WTC11 (cell line): ENCODE measurements at regions not wholly inside any gene's neighbourhood (a gene's known extent, or its start where the extent isn't known, plus 50 kb on each side); places are given as distances from the start of the nearest gene placed in this dataset.

ENCODE experiments used
- ATAC-seq: fragments of 200-7000 bp; cut with Tn5 transposase; 2 replicates; pipeline ENCODE4 v1.10.0; 2021; ENCODE audit warnings: mild to moderate bottlenecking, moderate library complexity
- CTCF ChIA-PET: fragments of 300-600 bp; sonication (Branson Sonifier 250); formaldehyde crosslinking; loops from one replicate; lab custom pipeline; 2021; ENCODE audit warnings: antibody characterized with exemption; lab: Charles Lee
- POLR2A ChIA-PET: fragments of 350-600 bp; sonication (Branson Sonifier 250); formaldehyde crosslinking; loops from one replicate; lab custom pipeline; 2021; ENCODE audit warnings: antibody characterized with exemption; lab: Charles Lee
- DNase-seq: peaks from one replicate; pipeline ENCODE4 v3.0.0; 2021; ENCODE audit warnings: low spot score
- H3K27ac Mint-ChIP-seq: 2 replicates; pipeline ENCODE4 v1.8.0; 2021; ENCODE audit warnings: mixed read lengths
- H3K27me3 Mint-ChIP-seq: 2 replicates; pipeline ENCODE4 v1.8.0; 2021; ENCODE audit warnings: low read depth, mild to moderate bottlenecking, moderate library complexity, mixed read lengths
- H3K36me3 Mint-ChIP-seq: 2 replicates; pipeline ENCODE4 v1.8.0; 2021; ENCODE audit warnings: mixed read lengths
- H3K4me1 Mint-ChIP-seq: 2 replicates; pipeline ENCODE4 v1.8.0; 2022; ENCODE audit warnings: mixed read lengths
- H3K4me3 Mint-ChIP-seq: 2 replicates; pipeline ENCODE4 v1.8.0; 2021; ENCODE audit warnings: mild to moderate bottlenecking, moderate library complexity, mixed read lengths
- H3K9me3 Mint-ChIP-seq: 2 replicates; pipeline ENCODE4 v1.8.0; 2021; ENCODE audit warnings: mixed read lengths
- EMX1 ChIP-seq: fragments of 250-450 bp; sonication (Bioruptor Pico); IDR thresholded peaks from 2 replicates; pipeline ENCODE4 v1.8.0; 2021; ENCODE audit warnings: mild to moderate bottlenecking
- FOXK1 ChIP-seq: sonication (generic); formaldehyde crosslinking; IDR thresholded peaks from 2 replicates; pipeline ENCODE4 v1.8.0; 2022; ENCODE audit warnings: mild to moderate bottlenecking, moderate library complexity, missing genetic modification reagents
- JAZF1 ChIP-seq: fragments of 250-450 bp; sonication (Bioruptor Pico); IDR thresholded peaks from 2 replicates; pipeline ENCODE4 v1.9.0; 2021; ENCODE audit warnings: moderate library complexity, mild to moderate bottlenecking, inconsistent platforms
- JUN ChIP-seq: sonication (generic); formaldehyde crosslinking; IDR thresholded peaks from 2 replicates; pipeline ENCODE4 v1.8.0; 2023; ENCODE audit warnings: mild to moderate bottlenecking, missing genetic modification reagents
- KAT7 ChIP-seq: sonication (generic); formaldehyde crosslinking; IDR thresholded peaks from 2 replicates; pipeline ENCODE4 v1.8.1; 2023; ENCODE audit warnings: missing genetic modification reagents, mild to moderate bottlenecking, borderline replicate concordance
- MXD4 ChIP-seq: fragments of 250-450 bp; sonication (Bioruptor Pico); IDR thresholded peaks from 2 replicates; pipeline ENCODE4 v1.8.0; 2021; ENCODE audit warnings: mild to moderate bottlenecking, moderate library complexity, borderline replicate concordance
- NFYB ChIP-seq: sonication (generic); formaldehyde crosslinking; conservative IDR thresholded peaks from 2 replicates; pipeline ENCODE4 v1.8.0; 2022; ENCODE audit warnings: low read depth, missing genetic modification reagents
- TCF7 ChIP-seq: sonication (generic); formaldehyde crosslinking; IDR thresholded peaks from 2 replicates; pipeline ENCODE4 v1.8.0; 2022; ENCODE audit warnings: mild to moderate bottlenecking, low read depth, missing genetic modification reagents, moderate library complexity
- TP53 ChIP-seq: sonication (generic); formaldehyde crosslinking; IDR thresholded peaks from 2 replicates; pipeline ENCODE4 v1.8.1; 2023; ENCODE audit warnings: mild to moderate bottlenecking, missing genetic modification reagents
- ZNF219 ChIP-seq: sonication (generic); formaldehyde crosslinking; IDR thresholded peaks from 2 replicates; pipeline ENCODE4 v1.8.0; 2023; ENCODE audit warnings: missing genetic modification reagents, mild to moderate bottlenecking, borderline replicate concordance
- ZNF263 ChIP-seq: sonication (generic); formaldehyde crosslinking; IDR thresholded peaks from 2 replicates; pipeline ENCODE4 v1.8.1; 2022; ENCODE audit warnings: low read depth, mild to moderate bottlenecking, moderate library complexity, missing genetic modification reagents
- ZNF416 ChIP-seq: fragments of 250-450 bp; sonication (Bioruptor Pico); IDR thresholded peaks from 2 replicates; pipeline ENCODE4 v1.9.0; 2021; ENCODE audit warnings: mild to moderate bottlenecking, inconsistent platforms
- ZNF423 ChIP-seq: fragments of 250-450 bp; sonication (Bioruptor Pico); IDR thresholded peaks from 2 replicates; pipeline ENCODE4 v2.1.2; 2022; ENCODE audit warnings: mild to moderate bottlenecking, moderate library complexity
- TF ChIP-seq, protein P1 (sequence below): fragments of 250-450 bp; sonication (Bioruptor Pico); IDR thresholded peaks from 2 replicates; pipeline ENCODE4 v1.9.0; 2021; ENCODE audit warnings: moderate library complexity, mild to moderate bottlenecking, inconsistent platforms, borderline replicate concordance
- TF ChIP-seq, protein P2 (sequence below): sonication (generic); formaldehyde crosslinking; IDR thresholded peaks from 2 replicates; pipeline ENCODE4 v1.8.1; 2022; ENCODE audit warnings: low read depth, mild to moderate bottlenecking, moderate library complexity, missing genetic modification reagents, borderline replicate concordance
- TF ChIP-seq, protein P3 (sequence below): sonication (generic); formaldehyde crosslinking; IDR thresholded peaks from 2 replicates; pipeline ENCODE4 v1.8.1; 2022; ENCODE audit warnings: mild to moderate bottlenecking, moderate library complexity, missing genetic modification reagents
- TF ChIP-seq, protein P4 (sequence below): sonication (generic); formaldehyde crosslinking; IDR thresholded peaks from 2 replicates; pipeline ENCODE4 v1.8.0; 2022; ENCODE audit warnings: mild to moderate bottlenecking, missing genetic modification reagents
- TF ChIP-seq, protein P5 (sequence below): sonication (generic); formaldehyde crosslinking; IDR thresholded peaks from 2 replicates; pipeline ENCODE4 v1.8.1; 2022; ENCODE audit warnings: low read depth, missing genetic modification reagents, borderline replicate concordance
- TF ChIP-seq, protein P6 (sequence below): sonication (generic); formaldehyde crosslinking; IDR thresholded peaks from 2 replicates; pipeline ENCODE4 v1.8.1; 2023; ENCODE audit warnings: mild to moderate bottlenecking, missing genetic modification reagents, moderate library complexity
- TF ChIP-seq, protein P7 (sequence below): sonication (generic); formaldehyde crosslinking; IDR thresholded peaks from 2 replicates; pipeline ENCODE4 v1.8.0; 2022; ENCODE audit warnings: mild to moderate bottlenecking, missing genetic modification reagents

DNA sequence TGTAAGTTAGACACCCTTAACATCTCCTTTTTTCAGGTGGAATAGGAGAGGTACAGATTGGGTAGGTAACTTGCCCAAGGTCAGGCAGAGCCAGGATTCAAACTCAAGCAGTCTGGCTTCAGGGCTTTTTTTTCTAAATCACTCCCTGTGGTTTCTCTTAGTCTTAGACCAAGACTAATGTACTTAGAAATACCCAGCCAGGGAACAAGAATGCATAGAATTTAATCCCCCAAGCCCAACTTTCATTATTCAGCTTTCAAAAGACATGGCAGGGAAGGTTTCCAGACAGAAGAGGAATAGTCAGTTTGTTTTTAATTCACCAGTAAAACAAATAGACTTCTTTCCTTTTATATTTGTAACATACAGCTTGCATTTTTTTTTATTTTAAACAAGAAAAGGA is 305.2 kb upstream of the RBFOX1 start:
- CTCF ChIA-PET, result no interaction called here
- peaks cover 7% of the 10 kb centered on the region; the same call in 1 of the 2 replicates for H3K27me3 Mint-ChIP-seq
- H3K36me3 Mint-ChIP-seq, result peaks cover 56% of the 10 kb centered on the region
- H3K4me1 Mint-ChIP-seq, result no peaks in the 10 kb centered on the region
- no peak for DNase-seq
- no peak for TF ChIP-seq JUN (CRISPR knock-in tag)
- no peak for TF ChIP-seq KAT7
- TF ChIP-seq ZNF423, result no peak
- TF ChIP-seq ZNF416 (CRISPR knock-in tag), result no peak
- TF ChIP-seq, protein P1, sequence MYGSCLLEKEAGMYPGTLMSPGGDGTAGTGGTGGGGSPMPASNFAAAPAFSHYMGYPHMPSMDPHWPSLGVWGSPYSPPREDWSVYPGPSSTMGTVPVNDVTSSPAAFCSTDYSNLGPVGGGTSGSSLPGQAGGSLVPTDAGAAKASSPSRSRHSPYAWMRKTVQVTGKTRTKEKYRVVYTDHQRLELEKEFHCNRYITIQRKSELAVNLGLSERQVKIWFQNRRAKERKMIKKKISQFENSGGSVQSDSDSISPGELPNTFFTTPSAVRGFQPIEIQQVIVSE, result no peak
- no peak for TF ChIP-seq ZNF219
- TF ChIP-seq, all 79 proteins: peak for 0
- POLR2A ChIA-PET, result no interaction called here
- H3K9me3 Mint-ChIP-seq, result peaks cover 67% of the 10 kb centered on the region
- H3K27ac Mint-ChIP-seq, result no peak overlapping the region
- ATAC-seq, result no peak
- H3K4me3 Mint-ChIP-seq, result no peak overlapping the region

DNA sequence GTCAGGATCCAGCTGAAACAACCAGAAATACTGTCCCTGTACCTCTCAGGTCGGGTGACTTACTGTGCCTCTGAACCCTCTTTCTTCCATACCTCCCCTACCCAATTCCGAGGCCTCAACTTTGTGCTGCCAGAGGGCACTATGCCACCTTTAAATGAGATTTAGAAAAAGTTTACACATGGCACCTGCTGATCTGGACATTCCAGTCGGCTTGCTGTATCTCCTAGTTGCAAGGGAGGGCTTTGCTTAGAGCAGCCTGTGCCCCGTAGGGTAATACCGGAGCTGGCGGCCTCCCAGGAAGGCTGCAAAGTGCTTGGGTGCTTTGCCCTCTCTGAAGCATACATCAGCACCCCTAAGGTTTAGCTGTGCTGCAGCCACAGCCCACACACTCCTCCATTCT is 306.0 kb upstream of the RBFOX1 start:
- H3K27me3 Mint-ChIP-seq, result peaks cover 7% of the 10 kb centered on the region; the same call in 1 of the 2 replicates
- H3K4me3 Mint-ChIP-seq, result no peak overlapping the region
- no peaks in the 10 kb centered on the region for H3K4me1 Mint-ChIP-seq
- CTCF ChIA-PET, result no interaction called here
- H3K27ac Mint-ChIP-seq, result no peak overlapping the region
- POLR2A ChIA-PET, result no interaction called here
- H3K9me3 Mint-ChIP-seq, result peaks cover 68% of the 10 kb centered on the region
- DNase-seq, result no peak
- TF ChIP-seq, protein P2, sequence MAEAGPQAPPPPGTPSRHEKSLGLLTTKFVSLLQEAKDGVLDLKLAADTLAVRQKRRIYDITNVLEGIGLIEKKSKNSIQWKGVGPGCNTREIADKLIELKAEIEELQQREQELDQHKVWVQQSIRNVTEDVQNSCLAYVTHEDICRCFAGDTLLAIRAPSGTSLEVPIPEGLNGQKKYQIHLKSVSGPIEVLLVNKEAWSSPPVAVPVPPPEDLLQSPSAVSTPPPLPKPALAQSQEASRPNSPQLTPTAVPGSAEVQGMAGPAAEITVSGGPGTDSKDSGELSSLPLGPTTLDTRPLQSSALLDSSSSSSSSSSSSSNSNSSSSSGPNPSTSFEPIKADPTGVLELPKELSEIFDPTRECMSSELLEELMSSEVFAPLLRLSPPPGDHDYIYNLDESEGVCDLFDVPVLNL (CRISPR knock-in tag), result no peak
- TF ChIP-seq TP53 (CRISPR knock-in tag) (no peak), JAZF1 (no peak), ZNF263 (CRISPR knock-in tag) (no peak), FOXK1 (no peak), EMX1 (CRISPR knock-in tag) (no peak), TCF7 (no peak), NFYB (CRISPR knock-in tag) (no peak), MXD4 (no peak)
- TF ChIP-seq, protein P3, sequence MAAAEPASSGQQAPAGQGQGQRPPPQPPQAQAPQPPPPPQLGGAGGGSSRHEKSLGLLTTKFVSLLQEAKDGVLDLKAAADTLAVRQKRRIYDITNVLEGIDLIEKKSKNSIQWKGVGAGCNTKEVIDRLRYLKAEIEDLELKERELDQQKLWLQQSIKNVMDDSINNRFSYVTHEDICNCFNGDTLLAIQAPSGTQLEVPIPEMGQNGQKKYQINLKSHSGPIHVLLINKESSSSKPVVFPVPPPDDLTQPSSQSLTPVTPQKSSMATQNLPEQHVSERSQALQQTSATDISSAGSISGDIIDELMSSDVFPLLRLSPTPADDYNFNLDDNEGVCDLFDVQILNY (CRISPR knock-in tag), result no peak
- TF ChIP-seq, protein P4, sequence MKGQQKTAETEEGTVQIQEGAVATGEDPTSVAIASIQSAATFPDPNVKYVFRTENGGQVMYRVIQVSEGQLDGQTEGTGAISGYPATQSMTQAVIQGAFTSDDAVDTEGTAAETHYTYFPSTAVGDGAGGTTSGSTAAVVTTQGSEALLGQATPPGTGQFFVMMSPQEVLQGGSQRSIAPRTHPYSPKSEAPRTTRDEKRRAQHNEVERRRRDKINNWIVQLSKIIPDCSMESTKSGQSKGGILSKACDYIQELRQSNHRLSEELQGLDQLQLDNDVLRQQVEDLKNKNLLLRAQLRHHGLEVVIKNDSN, result no peak
- TF ChIP-seq, protein P5, sequence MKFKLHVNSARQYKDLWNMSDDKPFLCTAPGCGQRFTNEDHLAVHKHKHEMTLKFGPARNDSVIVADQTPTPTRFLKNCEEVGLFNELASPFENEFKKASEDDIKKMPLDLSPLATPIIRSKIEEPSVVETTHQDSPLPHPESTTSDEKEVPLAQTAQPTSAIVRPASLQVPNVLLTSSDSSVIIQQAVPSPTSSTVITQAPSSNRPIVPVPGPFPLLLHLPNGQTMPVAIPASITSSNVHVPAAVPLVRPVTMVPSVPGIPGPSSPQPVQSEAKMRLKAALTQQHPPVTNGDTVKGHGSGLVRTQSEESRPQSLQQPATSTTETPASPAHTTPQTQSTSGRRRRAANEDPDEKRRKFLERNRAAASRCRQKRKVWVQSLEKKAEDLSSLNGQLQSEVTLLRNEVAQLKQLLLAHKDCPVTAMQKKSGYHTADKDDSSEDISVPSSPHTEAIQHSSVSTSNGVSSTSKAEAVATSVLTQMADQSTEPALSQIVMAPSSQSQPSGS (CRISPR knock-in tag), result no peak
- TF ChIP-seq, protein P6, sequence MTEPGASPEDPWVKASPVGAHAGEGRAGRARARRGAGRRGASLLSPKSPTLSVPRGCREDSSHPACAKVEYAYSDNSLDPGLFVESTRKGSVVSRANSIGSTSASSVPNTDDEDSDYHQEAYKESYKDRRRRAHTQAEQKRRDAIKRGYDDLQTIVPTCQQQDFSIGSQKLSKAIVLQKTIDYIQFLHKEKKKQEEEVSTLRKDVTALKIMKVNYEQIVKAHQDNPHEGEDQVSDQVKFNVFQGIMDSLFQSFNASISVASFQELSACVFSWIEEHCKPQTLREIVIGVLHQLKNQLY, result no peak
- TF ChIP-seq, protein P7, sequence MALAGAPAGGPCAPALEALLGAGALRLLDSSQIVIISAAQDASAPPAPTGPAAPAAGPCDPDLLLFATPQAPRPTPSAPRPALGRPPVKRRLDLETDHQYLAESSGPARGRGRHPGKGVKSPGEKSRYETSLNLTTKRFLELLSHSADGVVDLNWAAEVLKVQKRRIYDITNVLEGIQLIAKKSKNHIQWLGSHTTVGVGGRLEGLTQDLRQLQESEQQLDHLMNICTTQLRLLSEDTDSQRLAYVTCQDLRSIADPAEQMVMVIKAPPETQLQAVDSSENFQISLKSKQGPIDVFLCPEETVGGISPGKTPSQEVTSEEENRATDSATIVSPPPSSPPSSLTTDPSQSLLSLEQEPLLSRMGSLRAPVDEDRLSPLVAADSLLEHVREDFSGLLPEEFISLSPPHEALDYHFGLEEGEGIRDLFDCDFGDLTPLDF (CRISPR knock-in tag), result no peak
- no peak for ATAC-seq
- peaks cover 57% of the 10 kb centered on the region for H3K36me3 Mint-ChIP-seq
